DMS 273 (cell line): ENCODE measurements at regions not wholly inside any gene's neighbourhood (a gene's known extent, or its start where the extent isn't known, plus 50 kb on each side); places are given as distances from the start of the nearest gene placed in this dataset.
"Not testable (repeated sequence)": the region's sequence is repeated elsewhere in the genome, so short reads cannot be mapped to it uniquely, and the experiment has no call there.

ENCODE experiments used
- DNase-seq: peaks from one replicate; lab custom pipeline; 2025; ENCODE audit not compliant: unreplicated experiment; lab: John Stamatoyannopoulos, UW

DNA sequence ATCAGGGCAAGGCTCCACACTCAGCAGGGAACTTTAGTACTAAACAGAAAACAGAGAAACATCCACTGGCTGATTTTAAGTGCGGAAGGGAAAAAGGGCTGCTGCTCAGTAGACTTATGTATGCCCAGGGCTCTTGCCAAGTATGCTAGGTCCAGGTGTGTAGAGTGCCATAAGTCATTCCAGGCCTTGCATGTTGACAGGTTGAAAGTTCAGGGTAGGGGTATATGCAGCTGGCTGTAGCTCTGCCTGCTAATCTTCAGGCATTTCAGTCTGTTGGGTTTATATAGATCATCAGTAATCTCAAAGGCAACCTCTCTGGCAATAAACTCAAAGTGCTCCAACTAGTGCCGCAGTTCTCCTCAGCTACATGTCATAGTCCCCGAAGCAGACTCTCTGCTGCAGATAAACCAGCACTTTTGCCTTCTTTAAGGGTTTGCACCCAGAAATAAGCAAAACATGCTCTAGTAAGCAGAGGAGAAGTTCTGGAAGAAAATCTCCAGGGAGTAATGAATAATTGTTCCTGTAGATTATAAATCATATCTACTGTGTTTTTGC, 134.9 kb upstream of the GRIA3 start:
- DNase-seq: no peak

DNA sequence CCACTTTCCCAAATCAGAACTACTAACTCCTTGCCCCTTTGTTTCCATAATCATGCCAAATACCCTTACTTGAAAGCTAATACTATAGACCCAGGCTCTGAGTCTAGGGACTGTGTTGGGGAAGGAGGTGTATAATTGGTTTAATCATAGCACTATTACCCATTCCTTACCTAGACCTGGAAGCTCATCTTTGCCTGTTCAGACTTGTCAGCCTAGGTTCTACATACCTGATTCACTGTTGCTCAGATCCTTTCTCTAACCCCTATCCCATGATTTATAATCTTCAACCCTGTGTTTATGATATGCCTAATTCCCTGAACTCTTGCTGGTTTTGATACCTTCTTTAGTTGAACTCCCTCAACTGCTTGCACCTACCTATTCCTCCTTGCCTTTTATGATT, 123.1 kb upstream of the GRIA3 start:
- DNase-seq: no peak

DNA sequence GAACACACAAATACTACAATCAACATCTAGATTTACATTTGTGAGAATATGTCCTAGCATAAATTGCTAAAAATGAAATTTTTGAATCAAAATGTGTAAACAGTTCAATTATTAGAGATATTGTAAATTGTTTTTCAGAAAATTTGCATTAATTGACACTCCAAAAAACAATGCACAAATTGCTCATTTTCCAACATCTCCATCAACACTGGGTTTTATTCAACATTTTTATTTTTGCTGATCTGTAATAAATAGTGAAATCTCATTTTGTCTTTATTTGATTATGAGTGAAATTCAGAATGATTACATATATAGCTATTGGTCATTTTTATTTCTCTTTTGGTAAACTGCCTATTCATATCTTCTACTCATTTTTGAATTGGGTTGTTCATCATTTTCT, 120.0 kb upstream of the GRIA3 start:
- no peak for DNase-seq

DNA sequence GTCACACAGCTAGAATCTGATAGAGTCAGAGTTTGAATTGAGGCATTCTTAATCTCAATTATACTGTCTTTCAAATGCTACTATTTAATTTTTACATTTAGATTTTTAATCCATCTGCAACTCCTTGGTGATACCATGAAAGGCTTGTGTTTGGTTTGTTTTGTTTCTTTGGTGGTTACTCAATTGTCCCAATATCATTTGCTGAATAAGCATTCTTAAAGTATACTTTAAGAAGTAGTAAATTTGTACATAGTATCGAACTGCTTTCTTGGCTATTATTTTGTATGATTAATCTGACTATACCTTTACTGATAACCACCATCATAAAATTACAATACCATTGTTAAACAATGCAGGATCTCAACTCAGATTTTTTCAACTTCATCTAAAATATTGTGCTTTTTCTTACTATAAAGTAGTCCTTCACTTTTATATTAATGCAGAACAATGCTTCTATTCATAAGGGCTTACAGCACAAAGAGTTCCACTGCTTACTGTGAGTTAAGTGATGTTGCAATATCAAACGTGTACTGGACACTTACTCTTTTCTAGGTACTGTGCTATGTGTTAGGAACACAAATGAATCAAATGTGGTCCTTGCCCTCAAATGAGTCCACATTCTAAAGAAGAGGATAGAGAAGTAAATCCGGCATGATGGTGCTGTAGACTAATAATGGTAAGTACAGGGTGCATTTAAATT, 111.2 kb upstream of the GRIA3 start:
- DNase-seq: no peak

DNA sequence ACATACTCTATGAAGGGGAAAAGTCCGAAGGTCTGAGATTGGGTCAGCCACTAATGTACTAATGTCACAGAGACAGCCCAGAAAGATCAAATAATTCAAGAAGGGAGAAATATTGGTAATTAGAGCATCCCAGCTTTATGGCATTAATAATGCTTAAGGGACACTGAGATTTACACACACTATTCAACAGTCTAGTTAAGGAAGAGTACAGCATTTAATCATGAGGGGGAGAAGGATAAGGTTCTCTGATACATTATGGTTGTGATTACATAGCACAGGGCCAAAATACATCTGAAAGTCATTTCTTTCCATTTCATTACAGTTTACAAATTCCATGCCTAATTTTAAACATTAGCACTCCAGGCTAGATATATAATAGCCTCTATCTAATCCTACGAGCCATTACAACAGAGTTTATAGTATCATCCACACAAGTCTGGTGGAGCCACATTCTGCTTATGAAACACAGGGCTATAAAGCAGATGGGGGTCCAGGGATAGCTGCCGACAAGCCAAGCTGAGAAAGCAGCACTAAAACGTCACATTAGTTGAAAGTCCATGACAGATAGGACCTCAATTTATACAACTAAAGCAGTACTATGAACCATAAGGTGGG, 108.0 kb upstream of the GRIA3 start:
- no peak for DNase-seq

DNA sequence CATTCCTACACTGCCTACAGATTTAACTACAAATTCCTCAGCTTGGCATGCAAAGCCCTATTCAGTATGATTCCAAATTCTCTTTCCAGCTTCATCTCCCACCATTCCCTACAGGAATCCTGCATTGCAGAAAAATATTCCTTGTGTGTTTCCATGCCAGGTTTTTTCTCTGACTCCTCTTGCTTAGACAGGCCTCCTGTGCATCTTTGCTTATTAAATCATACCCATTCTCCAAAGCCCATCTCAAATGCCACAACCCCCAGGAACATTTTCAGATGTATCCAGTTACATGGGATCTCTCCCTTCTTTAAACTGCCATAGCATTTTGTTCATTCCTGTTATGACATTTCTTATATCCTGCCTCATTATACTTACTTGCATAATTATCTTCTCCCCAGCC, 106.4 kb upstream of the GRIA3 start:
- no peak for DNase-seq

DNA sequence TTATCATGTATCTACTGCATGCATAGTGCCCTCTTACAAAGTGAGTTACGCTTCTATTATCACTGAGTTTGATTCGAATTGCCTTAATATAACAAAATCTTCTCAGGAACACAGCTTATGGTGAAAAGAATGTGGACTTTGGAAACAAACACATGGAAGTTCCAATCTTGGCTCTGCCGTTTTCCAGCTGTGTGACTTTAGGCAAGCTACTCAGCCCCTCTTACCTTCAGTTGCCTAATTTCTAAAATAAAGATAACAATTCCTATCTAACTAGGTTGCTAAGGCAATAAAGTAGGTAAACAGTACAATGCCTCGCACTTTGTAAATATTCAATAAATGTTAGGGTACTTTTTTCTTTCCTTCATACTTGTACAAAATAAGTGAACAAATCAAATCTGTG, 104.0 kb upstream of the GRIA3 start:
- no peak for DNase-seq

DNA sequence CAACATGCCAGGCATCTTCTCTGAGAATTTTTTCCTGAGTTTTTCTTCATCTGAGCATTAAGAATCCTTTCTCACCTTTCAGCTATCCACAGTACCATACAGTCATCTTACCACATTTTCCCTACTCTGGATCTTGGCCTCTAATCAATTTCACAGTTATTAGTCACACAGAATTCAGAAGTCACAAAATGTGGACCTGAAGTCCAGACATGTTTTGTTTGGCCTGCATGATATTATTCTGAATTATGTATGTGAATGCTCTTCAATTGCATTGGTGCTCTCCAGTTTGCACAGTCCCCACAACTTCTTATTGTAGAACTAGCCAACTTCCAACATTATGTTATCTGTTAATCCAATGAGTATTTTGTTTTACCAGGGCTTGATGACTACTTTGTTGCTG, 102.3 kb upstream of the GRIA3 start:
- no peak for DNase-seq

DNA sequence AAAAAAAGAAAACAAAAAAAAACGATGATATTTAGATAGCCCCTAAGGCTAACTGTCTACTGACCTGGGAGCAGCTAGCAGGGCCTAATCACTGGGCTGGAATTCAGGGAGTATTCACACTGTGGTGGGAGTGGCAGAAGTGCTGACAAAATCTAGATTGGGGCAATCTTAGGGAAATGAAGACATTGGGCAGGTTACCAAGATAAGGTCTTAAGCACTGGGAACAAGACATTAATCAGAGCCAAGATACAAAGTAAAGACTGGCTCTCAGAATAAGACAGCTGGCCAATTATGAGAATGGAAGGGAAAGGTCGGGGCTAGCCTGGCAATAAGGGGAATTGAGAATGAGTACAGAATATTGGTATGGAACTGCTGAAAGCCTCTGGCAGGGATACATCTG, 100.2 kb upstream of the GRIA3 start:
- DNase-seq: no peak

DNA sequence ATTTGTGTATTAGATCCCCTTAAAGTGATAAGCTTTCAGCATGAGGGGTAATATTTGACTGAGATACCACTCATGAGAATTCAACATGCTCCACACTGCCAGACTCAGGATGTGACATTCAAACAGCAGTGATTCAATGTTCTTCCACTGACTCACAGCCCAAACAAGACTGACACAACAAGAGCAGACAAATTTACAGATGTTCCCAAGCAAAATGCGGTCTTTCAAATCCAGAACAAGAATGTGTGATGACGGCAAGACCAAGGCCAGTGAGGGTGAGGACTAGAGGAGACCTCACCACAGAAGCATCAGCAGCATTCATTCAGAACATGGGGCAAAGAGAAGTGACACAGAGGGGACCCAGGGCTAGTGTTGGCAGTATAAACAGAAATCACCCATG, 99.3 kb upstream of the GRIA3 start:
- DNase-seq: no peak

DNA sequence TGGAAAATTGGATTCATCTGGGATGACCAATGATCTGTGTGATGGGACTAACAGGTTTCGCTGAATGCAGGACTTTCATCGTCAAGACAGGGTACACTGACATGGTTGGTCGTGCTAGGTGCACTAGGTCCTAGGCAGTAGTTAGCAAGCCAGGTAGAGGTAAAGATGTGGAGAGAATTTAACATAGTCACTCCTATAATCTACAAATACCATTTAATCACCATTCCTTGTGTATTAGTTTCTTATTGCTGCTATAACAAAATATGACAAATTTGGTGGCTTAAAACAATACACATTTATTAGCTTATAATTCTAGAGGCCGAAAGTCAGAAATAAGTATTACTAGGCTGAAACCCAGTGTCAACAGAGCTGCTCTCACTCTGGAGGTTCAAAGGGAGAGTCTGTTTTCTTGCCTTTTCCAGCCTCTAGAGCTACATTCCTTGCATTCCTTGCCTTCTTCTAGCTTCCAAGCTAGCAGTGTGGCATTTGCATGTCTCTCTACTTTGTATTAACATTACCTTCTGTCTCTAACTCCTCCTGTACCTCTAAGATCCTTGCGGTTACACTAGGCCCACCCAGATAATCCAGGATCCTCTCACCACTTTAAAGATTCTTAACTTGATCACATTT, 98.7 kb upstream of the GRIA3 start:
- no peak for DNase-seq

DNA sequence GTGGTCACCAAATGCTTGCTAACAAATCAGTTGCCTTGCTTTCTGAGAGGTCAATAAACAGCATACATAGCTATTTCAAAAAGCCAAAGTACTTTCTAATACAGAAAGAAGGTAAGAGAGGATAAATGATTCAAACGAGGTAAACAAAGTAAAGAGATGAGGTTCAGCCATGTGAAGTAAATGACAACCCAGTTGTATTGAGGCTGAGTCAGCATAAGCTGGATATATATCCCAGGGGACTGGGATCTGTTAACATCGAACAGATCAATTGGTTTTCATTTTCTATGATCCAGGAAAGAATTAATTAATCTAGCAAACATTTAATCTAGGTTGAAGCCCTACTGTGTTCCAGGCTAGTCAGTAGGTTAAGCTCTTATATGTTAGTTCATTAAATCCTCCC, 97.3 kb upstream of the GRIA3 start:
- no peak for DNase-seq

DNA sequence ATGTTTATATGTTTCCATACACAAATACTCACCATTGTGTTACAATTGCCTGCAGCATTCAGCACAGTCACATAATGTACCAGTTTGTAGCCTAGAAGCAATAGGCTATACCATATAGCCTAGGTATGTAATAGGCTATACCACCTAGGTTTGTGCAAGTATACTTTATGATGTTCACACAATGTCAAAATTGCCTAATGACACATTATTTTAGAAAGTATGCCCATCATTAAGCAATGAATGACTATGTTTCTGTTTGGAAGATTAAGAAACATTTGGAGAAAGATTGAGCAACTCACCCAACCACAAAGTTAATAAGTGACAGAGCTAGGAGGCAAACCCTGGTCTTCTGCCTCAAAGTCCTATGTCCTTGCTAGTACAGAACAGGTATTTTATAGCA, 96.8 kb upstream of the GRIA3 start:
- no peak for DNase-seq

DNA sequence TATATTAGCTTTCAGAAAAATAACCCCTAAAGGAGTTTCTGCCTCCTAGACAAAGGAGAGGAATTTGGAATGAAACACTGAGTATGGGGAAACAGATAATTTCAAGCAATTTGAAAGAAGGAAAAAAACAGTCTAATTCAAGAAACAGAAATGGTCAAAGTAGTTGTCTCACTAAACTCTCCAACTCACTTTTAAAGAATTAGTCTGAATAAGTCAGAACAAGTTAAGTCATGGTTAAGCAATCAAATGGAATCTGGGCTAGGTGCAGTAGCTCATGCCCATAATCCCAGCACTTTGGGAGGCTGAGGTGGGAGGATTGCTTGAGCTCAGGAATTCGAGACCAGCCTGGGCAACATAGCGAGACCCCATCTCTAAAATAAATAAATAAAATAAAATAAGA, 95.7 kb upstream of the GRIA3 start:
- no peak for DNase-seq

DNA sequence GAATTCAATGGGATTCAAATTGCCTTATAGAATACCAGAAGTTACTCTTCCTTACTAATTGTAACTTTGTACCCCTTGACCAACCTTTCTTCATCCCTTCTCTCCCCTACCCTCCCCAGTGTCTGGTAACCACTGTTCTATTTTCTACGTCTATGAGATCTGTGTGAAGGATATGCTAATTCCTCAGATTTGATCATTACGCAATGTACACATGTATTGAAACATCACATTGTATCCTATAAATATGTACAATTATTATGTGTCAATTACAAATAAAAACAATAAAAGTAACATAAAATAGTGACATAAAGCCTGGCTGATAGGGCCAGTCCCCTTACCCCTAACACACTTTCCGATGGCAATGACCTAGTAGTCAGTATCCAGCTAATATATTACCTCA, 95.1 kb upstream of the GRIA3 start:
- no peak for DNase-seq

DNA sequence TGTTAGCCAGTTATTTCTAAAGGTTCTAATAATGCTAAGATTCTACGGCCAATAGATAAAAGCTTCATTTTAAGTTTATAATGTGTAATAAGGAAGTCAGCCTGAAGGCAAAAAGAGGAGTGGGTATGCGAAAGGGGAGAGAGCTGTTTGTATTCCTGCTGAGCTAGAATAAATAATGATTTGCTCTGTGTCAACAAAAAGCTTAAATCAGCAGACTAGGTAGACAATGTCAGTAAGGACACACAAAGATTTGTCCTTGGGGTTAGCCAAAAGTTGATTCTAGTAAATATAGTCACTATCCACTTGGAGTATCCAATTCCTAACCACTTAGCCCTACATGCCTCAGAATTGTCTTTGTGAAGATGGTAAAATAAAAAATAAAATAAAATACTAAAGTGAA, 90.3 kb upstream of the GRIA3 start:
- no peak for DNase-seq

DNA sequence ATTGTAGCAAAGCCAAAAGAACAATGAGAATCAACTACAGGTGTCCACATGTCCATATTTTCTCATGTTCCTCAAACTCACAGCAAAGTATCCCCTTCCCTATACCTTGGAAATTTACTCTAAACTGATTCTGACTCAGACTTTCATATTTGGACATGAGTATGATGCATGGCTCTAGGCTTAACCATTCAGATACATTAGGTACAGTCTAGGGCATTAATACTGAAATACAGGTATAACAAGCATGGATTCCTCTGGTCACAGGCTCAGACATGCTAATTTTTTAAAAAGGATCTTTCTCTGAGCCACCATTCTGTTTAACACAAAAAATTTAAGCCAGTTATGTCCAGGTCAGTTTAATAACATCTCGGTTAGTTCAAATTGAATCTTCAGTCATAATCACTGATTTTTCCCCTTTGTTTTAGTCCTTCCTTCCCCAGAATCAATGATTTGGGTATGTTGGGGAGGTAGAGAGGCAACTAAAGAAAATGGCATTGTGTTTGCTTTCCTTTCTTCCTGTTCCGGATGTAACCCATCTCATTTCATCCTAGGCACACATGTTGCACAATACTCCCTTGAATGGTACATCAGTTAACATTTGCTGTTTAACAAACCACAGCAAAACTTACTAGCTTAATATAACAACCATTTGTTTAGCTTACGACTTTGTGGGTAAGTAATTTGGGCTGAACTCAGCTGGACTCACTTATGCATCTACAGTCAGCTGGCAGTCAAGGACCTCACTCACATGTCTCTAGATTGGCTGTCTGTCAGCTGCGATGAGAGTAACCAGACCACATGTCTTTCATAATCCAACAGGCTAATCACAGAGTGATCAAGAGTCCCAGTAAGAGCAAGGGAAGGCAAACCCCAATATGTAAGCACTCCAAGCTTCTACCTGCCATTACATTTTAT, 75.3 kb upstream of the GRIA3 start:
- DNase-seq: no peak

DNA sequence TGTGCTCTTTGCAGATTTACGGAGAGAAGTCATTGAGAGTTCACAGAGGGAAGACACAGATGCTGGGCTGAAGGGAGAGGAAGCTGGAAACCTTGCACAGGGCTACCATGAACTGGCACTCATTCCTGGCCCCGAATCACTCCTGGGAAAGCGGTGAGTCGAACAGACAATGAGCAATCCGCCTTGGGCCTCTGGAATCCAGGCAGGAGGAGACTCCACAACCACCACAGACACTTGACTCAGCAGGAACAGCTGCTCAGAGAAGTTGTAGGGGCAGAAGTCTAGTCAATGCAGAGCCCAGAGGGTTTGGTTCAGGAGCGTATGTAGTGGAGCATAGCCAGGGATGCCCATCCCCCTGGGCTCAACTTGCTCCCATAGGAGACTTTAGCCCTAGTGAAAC, 62.8 kb upstream of the GRIA3 start:
- no peak for DNase-seq

DNA sequence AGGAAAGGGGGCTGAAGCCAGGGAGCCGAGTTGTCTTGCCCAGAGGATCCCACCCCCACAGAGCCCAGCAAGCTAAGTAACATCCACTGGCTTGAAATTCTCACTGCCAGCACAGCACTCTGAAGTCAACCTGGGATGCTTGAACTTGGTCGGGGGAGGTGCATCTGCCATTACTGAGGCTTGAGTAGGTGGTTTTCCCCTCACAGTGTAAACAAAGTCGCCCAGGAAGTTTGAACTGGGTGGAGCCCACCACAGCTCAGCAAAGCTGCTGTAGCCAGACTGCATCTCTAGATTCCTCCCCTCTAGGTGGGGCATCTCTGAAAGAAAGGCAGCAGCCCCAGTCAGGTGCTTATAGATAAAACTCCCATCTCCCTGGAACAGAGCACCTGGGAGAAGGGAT, 54.3 kb upstream of the GRIA3 start:
- DNase-seq: not testable (repeated sequence)
